ENCODE measurements at regions not wholly inside any gene's neighbourhood (a gene's known extent, or its start where the extent isn't known, plus 50 kb on each side); places are given as distances from the start of the nearest gene placed in this dataset.

GRCh38 chr11:81870815-81871214 lies 862.8 kb downstream of the FAM181B start:
- no peak overlapping the region for H3K27ac Mint-ChIP-seq
- no peak overlapping the region for H3K4me3 Mint-ChIP-seq
- DNase-seq = no peak
- TF ChIP-seq CTCF (IDR thresholded peaks at IDR 0.05) = no peak
- H3K27me3 Mint-ChIP-seq (ENCODE audit: low read depth, poor library complexity) = no peaks in the 10 kb centered on the region
- H3K9me3 Mint-ChIP-seq = no peaks in the 10 kb centered on the region
- H3K36me3 Mint-ChIP-seq (ENCODE audit: low read depth) = no peaks in the 10 kb centered on the region
- H3K4me1 Mint-ChIP-seq = peaks cover 27% of the 10 kb centered on the region

- H3K4me1 Mint-ChIP-seq = peaks cover 19% of the 10 kb centered on the region
- no peak overlapping the region for H3K27ac Mint-ChIP-seq
Observed at GRCh38 chr11:81870066-81870412, 863.6 kb downstream of the FAM181B start.

GRCh38 chr11:81869351-81870065 lies 864.2 kb downstream of the FAM181B start:
- H3K9me3 Mint-ChIP-seq = no peaks in the 10 kb centered on the region
- no peak overlapping the region for H3K27ac Mint-ChIP-seq
- TF ChIP-seq CTCF (IDR thresholded peaks at IDR 0.05) = no peak
- no peak overlapping the region for H3K4me3 Mint-ChIP-seq
- no peak for DNase-seq
- no peaks in the 10 kb centered on the region for H3K36me3 Mint-ChIP-seq (ENCODE audit: low read depth)
- H3K4me1 Mint-ChIP-seq = peaks cover 14% of the 10 kb centered on the region
- no peaks in the 10 kb centered on the region for H3K27me3 Mint-ChIP-seq (ENCODE audit: low read depth, poor library complexity)

More at GRCh38 chr11:81870066-81870412, 863.6 kb downstream of the FAM181B start:
- H3K4me3 Mint-ChIP-seq = no peak overlapping the region
- TF ChIP-seq CTCF (IDR thresholded peaks at IDR 0.05) = no peak
- no peaks in the 10 kb centered on the region for H3K9me3 Mint-ChIP-seq
- H3K36me3 Mint-ChIP-seq (ENCODE audit: low read depth) = no peaks in the 10 kb centered on the region
- no peak for DNase-seq
- H3K27me3 Mint-ChIP-seq (ENCODE audit: low read depth, poor library complexity) = no peaks in the 10 kb centered on the region

- DNase-seq = no peak
- no peaks in the 10 kb centered on the region for H3K4me1 Mint-ChIP-seq
- H3K36me3 Mint-ChIP-seq (ENCODE audit: low read depth) = no peaks in the 10 kb centered on the region
- H3K9me3 Mint-ChIP-seq = no peaks in the 10 kb centered on the region
- peaks cover 4% of the 10 kb centered on the region for H3K27me3 Mint-ChIP-seq (ENCODE audit: low read depth, poor library complexity)
- H3K27ac Mint-ChIP-seq = no peak overlapping the region
- H3K4me3 Mint-ChIP-seq = no peak overlapping the region
- no peak for TF ChIP-seq CTCF (IDR thresholded peaks at IDR 0.05)
Observed at GRCh38 chr11:81866896-81867295, 866.8 kb downstream of the FAM181B start.

- no peaks in the 10 kb centered on the region for H3K9me3 Mint-ChIP-seq
- no peaks in the 10 kb centered on the region for H3K4me1 Mint-ChIP-seq
- H3K27ac Mint-ChIP-seq = no peak overlapping the region
- DNase-seq = no peak
- no peaks in the 10 kb centered on the region for H3K36me3 Mint-ChIP-seq (ENCODE audit: low read depth)
- H3K4me3 Mint-ChIP-seq = no peak overlapping the region
- TF ChIP-seq CTCF (IDR thresholded peaks at IDR 0.05) = no peak
- H3K27me3 Mint-ChIP-seq (ENCODE audit: low read depth, poor library complexity) = no peaks in the 10 kb centered on the region
Observed at GRCh38 chr11:81857386-81857785, 876.3 kb downstream of the FAM181B start.

- no peak for DNase-seq
- no peak overlapping the region for H3K27ac Mint-ChIP-seq
- TF ChIP-seq CTCF (IDR thresholded peaks at IDR 0.05) = no peak
- H3K27me3 Mint-ChIP-seq (ENCODE audit: low read depth, poor library complexity) = no peaks in the 10 kb centered on the region
- H3K4me3 Mint-ChIP-seq = no peak overlapping the region
- no peaks in the 10 kb centered on the region for H3K9me3 Mint-ChIP-seq
- H3K36me3 Mint-ChIP-seq (ENCODE audit: low read depth) = no peaks in the 10 kb centered on the region
- no peaks in the 10 kb centered on the region for H3K4me1 Mint-ChIP-seq
Observed at GRCh38 chr11:81853791-81854190, 879.9 kb downstream of the FAM181B start.

All from nephron progenitor cell (in vitro differentiated cells).